Immature natural killer cell (primary cell): ENCODE measurements at regions not wholly inside any gene's neighbourhood (a gene's known extent, or its start where the extent isn't known, plus 50 kb on each side); places are given as distances from the start of the nearest gene placed in this dataset.

Source experiments
- DNase-seq, 3 donors: peaks; one replicate each; pipeline ENCODE4 v3.0.0; 2022; ENCODE audit warnings: mixed read lengths in 1 of 3
- H3K27ac Mint-ChIP-seq, 6 donors: one replicate each; pipeline ENCODE4 v1.8.0; 2020; ENCODE audit warnings: mixed read lengths in 6 of 6, mild to moderate bottlenecking in 5 of 6, inconsistent platforms in 4 of 6, moderate library complexity in 3 of 6
- H3K27me3 Mint-ChIP-seq, 3 donors: one replicate each; pipeline ENCODE4 v1.8.0; 2020 to 2021; ENCODE audit warnings: low read depth in 3 of 3, mild to moderate bottlenecking in 3 of 3, mixed read lengths in 3 of 3, moderate library complexity in 3 of 3, inconsistent platforms in 1 of 3
- H3K36me3 Mint-ChIP-seq, 3 donors: one replicate each; pipeline ENCODE4 v1.8.0; 2020; ENCODE audit warnings: mixed read lengths in 3 of 3, inconsistent platforms in 2 of 3, mild to moderate bottlenecking in 2 of 3
- H3K4me1 Mint-ChIP-seq, 2 donors: one replicate each; pipeline ENCODE4 v1.8.0; 2020; ENCODE audit warnings: inconsistent platforms in 2 of 2, mild to moderate bottlenecking in 2 of 2, mixed read lengths in 2 of 2, moderate library complexity in 1 of 2
- H3K4me3 Mint-ChIP-seq, 5 donors: one replicate each; pipeline ENCODE4 v1.8.0; 2020; ENCODE audit warnings: mild to moderate bottlenecking in 5 of 5, mixed read lengths in 5 of 5, inconsistent platforms in 3 of 5, moderate library complexity in 3 of 5
- H3K9me3 Mint-ChIP-seq, 6 donors: one replicate each; pipeline ENCODE4 v1.8.0; 2020; ENCODE audit warnings: mild to moderate bottlenecking in 6 of 6, mixed read lengths in 6 of 6, inconsistent platforms in 4 of 6, moderate library complexity in 3 of 6

DNA sequence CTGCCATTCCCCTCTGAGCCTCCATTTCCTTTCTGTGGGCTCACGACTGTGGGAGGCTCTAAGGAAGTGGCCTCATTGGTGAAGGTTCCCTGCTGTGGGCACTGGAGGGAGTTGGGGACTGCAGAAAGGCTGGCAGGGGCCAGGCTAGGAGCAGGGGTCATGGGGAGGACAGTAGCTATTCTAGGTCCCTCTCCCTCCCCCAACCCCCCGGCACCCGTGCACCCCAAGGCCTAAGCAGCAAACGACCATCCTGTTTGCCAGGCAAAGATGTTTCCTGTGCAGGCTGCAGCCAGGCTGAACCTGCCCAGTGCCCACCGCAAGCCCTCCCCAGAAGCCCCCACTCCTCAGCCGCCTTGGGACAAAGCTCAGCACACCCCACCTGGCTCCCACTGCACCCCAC, 189.4 kb downstream of the MN1 start:
- Mint-ChIP-seq H3K4me3 (no peak overlapping the region), H3K36me3 (no peaks in the 10 kb centered on the region), H3K27ac (no peak overlapping the region), H3K4me1 (peaks cover 0 to 2% of the 10 kb centered on the region in 2 donors), H3K27me3 (peaks cover 2 to 26% (median 9%) of the 10 kb centered on the region in 3 donors), H3K9me3 (no peaks in the 10 kb centered on the region)
- DNase-seq = no peak

- no peak for DNase-seq
- no peak overlapping the region for H3K4me3 Mint-ChIP-seq
- no peaks in the 10 kb centered on the region for H3K36me3 Mint-ChIP-seq
- H3K4me1 Mint-ChIP-seq = peaks cover 0 to 2% of the 10 kb centered on the region in 2 donors
- H3K27ac Mint-ChIP-seq = no peak overlapping the region
- peaks cover 2 to 26% (median 11%) of the 10 kb centered on the region in 3 donors for H3K27me3 Mint-ChIP-seq
- no peaks in the 10 kb centered on the region for H3K9me3 Mint-ChIP-seq
Measured at GRCh38 chr22:27613099-27614005, 188.2 kb downstream of the MN1 start.

DNA sequence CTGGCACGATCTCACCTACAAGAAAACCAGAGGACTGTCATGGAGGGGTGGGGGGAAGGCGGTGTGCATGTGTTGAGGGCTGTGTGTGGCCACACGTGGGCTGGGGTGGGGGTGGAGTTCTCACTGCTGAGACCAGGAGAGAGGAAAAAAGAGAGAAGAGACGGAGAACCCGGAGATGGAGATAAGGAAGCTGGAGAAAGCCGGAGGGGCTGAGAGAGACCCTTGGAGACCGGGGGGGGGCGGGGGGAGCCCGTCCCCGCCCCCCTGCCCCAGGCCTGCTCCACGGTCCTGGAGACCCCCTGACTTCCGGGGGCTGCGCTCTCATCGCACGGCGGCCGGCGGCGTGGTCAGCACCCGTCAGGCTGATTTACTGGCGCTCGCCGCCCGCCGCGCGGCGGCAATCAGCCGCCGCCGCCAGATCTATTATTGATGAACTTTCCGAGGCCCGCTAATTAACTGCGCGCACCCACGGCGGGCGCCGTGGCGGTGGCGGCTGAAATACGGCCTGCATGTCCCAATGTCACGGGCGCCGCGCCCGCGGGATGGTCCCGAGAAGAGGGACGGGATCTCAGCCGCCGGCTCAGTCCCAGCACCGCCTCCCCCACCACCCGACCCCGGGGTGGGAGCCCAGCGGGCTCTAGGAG, 187.4 kb downstream of the MN1 start:
- Mint-ChIP-seq H3K36me3 (no peaks in the 10 kb centered on the region), H3K27me3 (peaks cover 2 to 26% (median 13%) of the 10 kb centered on the region in 3 donors)

DNA sequence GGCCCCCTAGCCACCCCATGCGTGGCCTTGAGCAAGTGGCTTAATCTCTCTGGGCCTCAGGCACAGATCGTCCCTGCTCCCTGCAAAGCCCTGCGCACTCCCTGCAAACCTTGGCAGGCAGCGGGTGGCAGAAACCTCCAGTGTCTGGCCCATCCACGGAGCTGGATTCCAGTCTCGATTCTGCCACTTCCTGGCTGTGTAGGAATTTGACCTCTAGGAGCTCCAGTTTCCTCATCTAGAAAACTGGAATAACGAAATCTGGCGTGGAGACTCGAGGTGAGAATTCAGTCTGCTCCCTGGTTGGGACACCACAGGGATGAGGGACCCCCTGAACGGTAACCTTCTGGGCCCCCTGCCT, 186.9 kb downstream of the MN1 start:
- H3K9me3 Mint-ChIP-seq = no peaks in the 10 kb centered on the region
- H3K4me1 Mint-ChIP-seq = peaks cover 0 to 2% of the 10 kb centered on the region in 2 donors
- DNase-seq = no peak
- no peak overlapping the region for H3K27ac Mint-ChIP-seq
- H3K27me3 Mint-ChIP-seq = peaks cover 2 to 26% (median 13%) of the 10 kb centered on the region in 3 donors
- H3K4me3 Mint-ChIP-seq = no peak overlapping the region
- H3K36me3 Mint-ChIP-seq = no peaks in the 10 kb centered on the region

More for the DNA sequence above, 187.4 kb downstream of the MN1 start:
- H3K9me3 Mint-ChIP-seq = no peaks in the 10 kb centered on the region
- DNase-seq = no peak
- H3K27ac Mint-ChIP-seq = no peak overlapping the region
- peaks cover 0 to 2% of the 10 kb centered on the region in 2 donors for H3K4me1 Mint-ChIP-seq
- no peak overlapping the region for H3K4me3 Mint-ChIP-seq

DNA sequence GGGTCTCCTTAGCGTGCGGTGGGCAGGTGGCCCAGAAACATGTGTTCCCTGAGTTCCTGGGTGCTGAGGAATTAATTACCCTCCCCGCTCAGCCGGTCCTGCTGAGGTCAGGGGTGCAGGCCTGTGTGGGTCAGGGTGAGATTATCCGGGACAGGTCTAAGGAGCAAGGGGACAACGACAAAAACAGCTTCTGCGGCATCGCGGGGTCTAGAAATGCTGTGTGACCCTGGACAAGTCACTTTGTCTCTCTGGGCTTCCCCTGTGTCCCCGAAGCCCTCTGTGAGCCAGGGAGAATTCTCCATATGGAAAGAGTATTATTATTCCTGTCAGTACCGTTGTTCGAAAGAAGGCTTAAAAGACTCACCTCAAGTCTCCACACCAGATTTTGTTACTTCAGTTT, 186.1 kb downstream of the MN1 start:
- H3K27me3 Mint-ChIP-seq = peaks cover 2 to 26% (median 13%) of the 10 kb centered on the region in 3 donors
- H3K36me3 Mint-ChIP-seq = no peaks in the 10 kb centered on the region
- no peaks in the 10 kb centered on the region for H3K9me3 Mint-ChIP-seq
- no peak overlapping the region for H3K4me3 Mint-ChIP-seq
- H3K27ac Mint-ChIP-seq = no peak overlapping the region
- no peak for DNase-seq
- H3K4me1 Mint-ChIP-seq = peaks cover 0 to 2% of the 10 kb centered on the region in 2 donors

- no peaks in the 10 kb centered on the region for H3K36me3 Mint-ChIP-seq
- H3K9me3 Mint-ChIP-seq = no peaks in the 10 kb centered on the region
- no peak overlapping the region for H3K27ac Mint-ChIP-seq
- H3K27me3 Mint-ChIP-seq = peaks cover 2 to 26% (median 13%) of the 10 kb centered on the region in 3 donors
- peaks cover 0 to 2% of the 10 kb centered on the region in 2 donors for H3K4me1 Mint-ChIP-seq
- no peak overlapping the region for H3K4me3 Mint-ChIP-seq
- no peak for DNase-seq
Measured at GRCh38 chr22:27616033-27616432, 185.5 kb downstream of the MN1 start.

DNA sequence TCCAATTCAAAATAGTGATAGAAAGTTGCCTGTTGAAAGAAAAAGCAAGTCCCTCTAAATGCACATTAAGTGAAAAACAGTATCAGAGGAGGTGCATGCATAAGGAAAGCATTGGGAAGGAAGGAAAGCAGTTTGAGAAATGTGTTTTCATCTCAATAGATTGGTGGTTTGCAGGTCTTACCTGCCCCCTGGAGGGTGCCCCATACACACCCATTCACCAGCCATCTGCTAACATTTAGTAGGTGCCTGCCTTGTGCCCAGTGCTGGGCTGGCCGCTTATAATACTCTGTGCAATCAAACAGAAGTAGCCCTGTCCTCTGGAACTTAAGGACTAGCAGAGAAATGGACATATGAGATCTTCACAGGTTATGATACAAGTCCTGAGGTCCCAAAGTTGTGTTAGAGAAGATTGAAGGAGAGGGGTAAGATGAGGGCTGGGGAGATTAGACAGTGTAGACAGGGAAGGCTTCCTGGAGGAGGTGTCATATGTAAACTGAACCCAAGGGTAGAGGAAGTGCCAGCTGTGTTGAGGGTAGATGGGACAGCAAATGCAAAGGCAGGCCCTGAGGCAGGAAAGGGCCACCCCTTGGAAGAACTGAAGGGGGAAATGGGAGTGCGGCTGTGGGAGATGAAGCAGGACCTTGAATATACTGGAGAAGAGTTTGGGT, 184.2 kb downstream of the MN1 start:
- no peak for DNase-seq
- Mint-ChIP-seq H3K4me1 (peaks cover 0 to 2% of the 10 kb centered on the region in 2 donors), H3K36me3 (no peaks in the 10 kb centered on the region), H3K27ac (no peak overlapping the region), H3K4me3 (no peak overlapping the region), H3K27me3 (peaks cover 3 to 26% (median 11%) of the 10 kb centered on the region in 3 donors), H3K9me3 (no peaks in the 10 kb centered on the region)

- no peak overlapping the region for H3K4me3 Mint-ChIP-seq
- H3K9me3 Mint-ChIP-seq = no peaks in the 10 kb centered on the region
- H3K36me3 Mint-ChIP-seq = no peaks in the 10 kb centered on the region
Measured at GRCh38 chr22:27620367-27621154, 181.0 kb downstream of the MN1 start.

GRCh38 chr22:27621486-27622070, 180.0 kb downstream of the MN1 start:
- H3K4me3 Mint-ChIP-seq = no peak overlapping the region
- DNase-seq = no peak
- no peaks in the 10 kb centered on the region for H3K9me3 Mint-ChIP-seq
- H3K4me1 Mint-ChIP-seq = no peaks in the 10 kb centered on the region
- H3K27ac Mint-ChIP-seq = no peak overlapping the region
- no peaks in the 10 kb centered on the region for H3K36me3 Mint-ChIP-seq
- peaks cover 1 to 4% (median 1%) of the 10 kb centered on the region in 3 donors for H3K27me3 Mint-ChIP-seq

More at GRCh38 chr22:27620367-27621154, 181.0 kb downstream of the MN1 start:
- Mint-ChIP-seq H3K27ac (no peak overlapping the region), H3K27me3 (peaks cover 3 to 9% (median 4%) of the 10 kb centered on the region in 3 donors), H3K4me1 (no peaks in the 10 kb centered on the region)
- DNase-seq = no peak

- Mint-ChIP-seq H3K27ac (no peak overlapping the region), H3K36me3 (no peaks in the 10 kb centered on the region), H3K27me3 (peaks cover 0 to 1% (median 0%) of the 10 kb centered on the region in 3 donors), H3K4me1 (no peaks in the 10 kb centered on the region), H3K4me3 (no peak overlapping the region), H3K9me3 (no peaks in the 10 kb centered on the region)
- DNase-seq = no peak
Measured at GRCh38 chr22:27624042-27624441, 177.5 kb downstream of the MN1 start.

GRCh38 chr22:27624705-27625104, 176.9 kb downstream of the MN1 start:
- peaks cover 0 to 1% (median 0%) of the 10 kb centered on the region in 3 donors for H3K27me3 Mint-ChIP-seq
- H3K27ac Mint-ChIP-seq = no peak overlapping the region
- H3K4me3 Mint-ChIP-seq = no peak overlapping the region
- H3K36me3 Mint-ChIP-seq = no peaks in the 10 kb centered on the region
- no peaks in the 10 kb centered on the region for H3K9me3 Mint-ChIP-seq
- DNase-seq = no peak
- H3K4me1 Mint-ChIP-seq = no peaks in the 10 kb centered on the region

- Mint-ChIP-seq H3K4me3 (no peak overlapping the region), H3K36me3 (no peaks in the 10 kb centered on the region), H3K4me1 (no peaks in the 10 kb centered on the region), H3K27ac (no peak overlapping the region), H3K27me3 (peaks cover 0 to 1% (median 0%) of the 10 kb centered on the region in 3 donors), H3K9me3 (no peaks in the 10 kb centered on the region)
- no peak for DNase-seq
Measured at GRCh38 chr22:27625769-27626674, 175.5 kb downstream of the MN1 start.
